ENCODE measurements at regions not wholly inside any gene's neighbourhood (a gene's known extent, or its start where the extent isn't known, plus 50 kb on each side); places are given as distances from the start of the nearest gene placed in this dataset.
"Not testable (repeated sequence)": the region's sequence is repeated elsewhere in the genome, so short reads cannot be mapped to it uniquely, and the experiment has no call there.

DNA sequence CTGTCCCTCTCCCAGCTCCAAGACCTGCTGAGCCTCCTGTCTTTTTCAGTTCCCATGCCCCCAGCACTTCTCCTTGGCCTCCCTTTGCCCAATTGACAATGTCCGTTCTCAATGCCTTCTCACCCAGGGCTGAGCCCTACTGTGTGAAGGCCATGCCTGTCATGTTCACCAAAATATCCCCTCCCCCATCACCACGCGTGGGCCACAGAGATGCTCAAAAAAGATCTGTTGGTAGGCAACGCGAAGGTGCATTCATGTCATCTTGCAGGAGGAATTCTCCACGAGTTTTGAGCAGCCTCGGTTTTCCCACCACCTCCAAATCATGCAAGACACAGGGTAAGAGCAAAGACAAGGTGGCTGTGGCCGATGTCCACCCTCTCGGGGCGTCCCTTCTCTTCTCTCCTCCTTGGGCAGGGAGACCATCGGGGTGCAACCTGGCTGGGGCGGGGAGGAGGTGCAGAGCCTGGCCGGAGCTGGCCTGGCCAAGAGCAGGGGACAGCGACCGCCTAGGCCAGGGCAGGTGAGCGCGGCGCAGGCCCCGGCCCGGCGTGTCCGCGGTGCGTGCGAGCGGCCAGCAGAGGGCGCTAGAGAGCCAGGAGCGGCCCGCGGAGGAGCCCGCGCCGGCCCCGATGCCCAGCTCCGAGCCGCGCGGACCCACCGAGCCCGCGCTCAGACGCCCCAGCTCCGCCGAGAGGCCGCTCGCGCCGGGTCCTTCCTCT lies 56.3 kb upstream of the KRTAP5-11 start:
- not testable (repeated sequence) for H3K9me3 ChIP-seq (ENCODE audit: control insufficient read depth, insufficient read depth, low read depth, low read length); H3K36me3 ChIP-seq (ENCODE audit: control insufficient read depth, insufficient read depth, low read length); H3K4me1 ChIP-seq (ENCODE audit: control insufficient read depth, insufficient read depth, low read length); H3K27ac ChIP-seq (ENCODE audit: low read depth, low read length)
- peak overlapping the region; percentile 67 for H3K4me3 ChIP-seq (ENCODE audit: low read depth, low read length)
- peak overlapping the region; percentile 78 for H3K9ac ChIP-seq (ENCODE audit: low read length)
- H3K27me3 ChIP-seq (ENCODE audit: control insufficient read depth, insufficient read depth, low read length): peaks cover 24% of the 10 kb centered on the region

DNA sequence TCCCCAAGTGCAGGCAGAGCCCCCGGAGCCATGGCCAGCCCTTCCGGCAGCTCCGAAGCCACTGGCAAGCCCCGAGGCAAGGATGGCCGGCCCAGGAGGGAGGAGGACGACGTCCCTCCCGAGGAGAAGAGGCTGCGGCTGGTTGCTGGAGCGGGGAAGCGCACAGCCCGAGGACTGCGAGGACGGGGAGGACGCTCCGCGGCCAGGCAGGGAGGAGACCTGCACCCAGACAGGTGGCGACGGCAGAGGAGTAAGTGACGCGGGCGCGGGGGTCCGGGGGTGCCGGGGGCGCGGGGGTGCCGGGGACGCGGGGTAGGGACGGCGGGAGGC lies 56.8 kb upstream of the KRTAP5-11 start:
- peak overlapping the region; percentile 67 for H3K4me3 ChIP-seq (ENCODE audit: low read depth, low read length)
- not testable (repeated sequence) for H3K4me1 ChIP-seq (ENCODE audit: control insufficient read depth, insufficient read depth, low read length); H3K36me3 ChIP-seq (ENCODE audit: control insufficient read depth, insufficient read depth, low read length); H3K27ac ChIP-seq (ENCODE audit: low read depth, low read length); H3K9me3 ChIP-seq (ENCODE audit: control insufficient read depth, insufficient read depth, low read depth, low read length)
- H3K9ac ChIP-seq (ENCODE audit: low read length): peak overlapping the region; percentile 78
- peaks cover 24% of the 10 kb centered on the region for H3K27me3 ChIP-seq (ENCODE audit: control insufficient read depth, insufficient read depth, low read length)

DNA sequence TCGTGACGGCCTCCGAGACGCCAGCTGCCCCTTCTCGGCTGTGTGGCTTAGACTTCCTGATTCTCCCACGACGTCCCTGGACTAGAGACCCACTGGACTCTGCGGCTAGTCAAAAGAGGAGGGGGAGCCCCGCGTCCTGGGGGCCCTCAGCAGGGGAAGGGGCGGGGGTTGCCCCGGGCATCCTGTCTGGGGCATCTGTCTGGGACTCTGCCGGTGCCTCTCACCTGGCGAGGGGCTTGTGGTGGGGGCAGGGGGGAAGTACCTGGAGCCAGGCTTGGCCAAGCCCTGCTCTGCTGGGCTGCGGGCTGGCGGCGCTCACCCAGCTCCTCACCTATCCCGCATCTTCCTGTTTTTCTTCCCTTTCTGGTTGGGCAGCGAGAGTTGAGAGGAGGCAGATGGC lies 57.2 kb upstream of the KRTAP5-11 start:
- H3K9ac ChIP-seq (ENCODE audit: low read length): peak overlapping the region; percentile 12
- not testable (repeated sequence) for H3K27ac ChIP-seq (ENCODE audit: low read depth, low read length); H3K4me1 ChIP-seq (ENCODE audit: control insufficient read depth, insufficient read depth, low read length); H3K36me3 ChIP-seq (ENCODE audit: control insufficient read depth, insufficient read depth, low read length); H3K9me3 ChIP-seq (ENCODE audit: control insufficient read depth, insufficient read depth, low read depth, low read length)
- H3K4me3 ChIP-seq (ENCODE audit: low read depth, low read length): peak overlapping the region; percentile 67; the same call in 1 of the 2 replicates
- H3K27me3 ChIP-seq (ENCODE audit: control insufficient read depth, insufficient read depth, low read length): peaks cover 24% of the 10 kb centered on the region

DNA sequence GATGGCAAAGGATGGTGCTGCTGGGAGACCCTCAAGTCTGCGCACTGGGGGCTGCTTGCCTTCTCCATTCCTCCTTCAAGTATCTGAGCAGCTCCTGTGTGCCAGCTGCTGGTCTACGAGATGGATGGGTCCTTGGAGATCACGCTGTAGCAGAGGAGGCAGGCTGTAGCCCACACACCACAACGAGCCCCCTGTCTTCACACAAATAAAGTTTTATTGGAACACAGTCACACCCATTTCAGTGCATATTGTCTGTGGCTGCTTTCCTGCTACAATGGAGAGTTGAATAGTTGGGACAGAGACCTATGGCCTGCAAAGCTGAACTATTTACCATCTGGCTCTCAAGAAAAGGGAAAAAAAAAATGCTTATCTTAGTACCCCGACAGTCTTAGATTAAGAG lies 64.4 kb upstream of the KRTAP5-11 start:
- H3K4me3 ChIP-seq (ENCODE audit: low read depth, low read length): not testable (repeated sequence)

DNA sequence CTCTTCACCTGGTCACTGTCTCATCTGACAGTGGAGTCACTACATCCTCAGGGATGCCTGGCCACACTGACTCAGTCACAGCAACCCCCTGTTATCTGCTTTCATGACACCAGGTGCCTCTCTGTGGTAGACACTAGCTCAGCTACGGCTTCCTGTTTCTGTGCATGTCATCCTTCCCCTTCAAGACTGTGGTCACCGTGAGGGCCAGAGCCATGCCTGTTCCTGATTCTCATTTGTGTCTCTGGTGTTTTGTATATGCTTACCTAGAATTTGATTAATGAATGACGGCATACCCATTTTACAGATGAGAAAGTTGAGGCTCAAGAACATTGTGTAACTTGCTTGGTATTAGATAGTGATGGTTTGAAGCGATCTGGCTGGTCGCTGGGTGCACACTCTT lies 70.3 kb upstream of the KRTAP5-11 start:
- H3K27me3 ChIP-seq (ENCODE audit: control insufficient read depth, insufficient read depth, low read length); H3K27ac ChIP-seq (ENCODE audit: low read depth, low read length); H3K4me3 ChIP-seq (ENCODE audit: low read depth, low read length); H3K9ac ChIP-seq (ENCODE audit: low read length); H3K4me1 ChIP-seq (ENCODE audit: control insufficient read depth, insufficient read depth, low read length); H3K9me3 ChIP-seq (ENCODE audit: control insufficient read depth, insufficient read depth, low read depth, low read length); H3K36me3 ChIP-seq (ENCODE audit: control insufficient read depth, insufficient read depth, low read length): not testable (repeated sequence)

More for the DNA sequence above, 64.4 kb upstream of the KRTAP5-11 start:
- H3K27me3 ChIP-seq (ENCODE audit: control insufficient read depth, insufficient read depth, low read length); H3K4me1 ChIP-seq (ENCODE audit: control insufficient read depth, insufficient read depth, low read length); H3K9me3 ChIP-seq (ENCODE audit: control insufficient read depth, insufficient read depth, low read depth, low read length); H3K36me3 ChIP-seq (ENCODE audit: control insufficient read depth, insufficient read depth, low read length); H3K9ac ChIP-seq (ENCODE audit: low read length); H3K27ac ChIP-seq (ENCODE audit: low read depth, low read length): not testable (repeated sequence)

DNA sequence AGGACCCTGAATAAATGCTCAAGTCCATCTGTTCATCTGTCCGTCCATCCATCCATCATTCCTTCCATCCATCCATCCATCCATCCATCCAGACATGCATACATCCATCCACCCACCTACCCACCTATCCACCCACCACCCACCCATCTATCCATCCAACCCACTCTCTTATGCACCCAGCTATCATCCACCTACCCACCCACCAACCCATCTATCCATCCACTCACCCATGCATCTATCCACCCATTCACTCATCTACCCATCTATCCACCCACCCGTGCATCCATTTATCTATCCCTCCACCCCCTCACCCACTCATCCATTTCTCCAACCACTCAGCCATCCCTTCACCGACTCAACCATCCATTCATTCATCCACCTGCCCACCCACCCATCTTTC lies 71.7 kb upstream of the KRTAP5-11 start:
- H3K9me3 ChIP-seq (ENCODE audit: control insufficient read depth, insufficient read depth, low read depth, low read length); H3K27me3 ChIP-seq (ENCODE audit: control insufficient read depth, insufficient read depth, low read length); H3K27ac ChIP-seq (ENCODE audit: low read depth, low read length); H3K9ac ChIP-seq (ENCODE audit: low read length); H3K36me3 ChIP-seq (ENCODE audit: control insufficient read depth, insufficient read depth, low read length); H3K4me3 ChIP-seq (ENCODE audit: low read depth, low read length); H3K4me1 ChIP-seq (ENCODE audit: control insufficient read depth, insufficient read depth, low read length): not testable (repeated sequence)

DNA sequence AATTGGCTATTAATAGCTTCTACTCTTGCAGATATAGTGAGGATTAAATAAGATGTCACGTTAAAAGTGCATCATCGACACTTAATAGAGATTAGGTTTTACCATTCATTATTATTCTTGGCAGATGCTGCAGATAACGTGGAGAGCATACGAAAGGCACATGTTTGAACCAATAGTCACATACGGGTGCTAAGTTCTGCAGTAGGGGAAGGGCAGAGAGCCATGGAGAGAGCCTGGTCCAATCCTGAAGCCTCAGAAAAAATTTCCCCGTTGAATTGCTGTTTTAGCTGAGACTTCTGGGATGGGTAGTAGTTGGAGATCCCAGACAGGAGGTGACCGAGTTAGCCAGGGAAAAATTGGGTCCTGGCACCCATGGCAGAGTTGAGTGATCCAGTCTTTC lies 72.4 kb upstream of the KRTAP5-11 start:
- not testable (repeated sequence) for H3K27ac ChIP-seq (ENCODE audit: low read depth, low read length); H3K36me3 ChIP-seq (ENCODE audit: control insufficient read depth, insufficient read depth, low read length); H3K9me3 ChIP-seq (ENCODE audit: control insufficient read depth, insufficient read depth, low read depth, low read length); H3K4me3 ChIP-seq (ENCODE audit: low read depth, low read length); H3K4me1 ChIP-seq (ENCODE audit: control insufficient read depth, insufficient read depth, low read length); H3K9ac ChIP-seq (ENCODE audit: low read length); H3K27me3 ChIP-seq (ENCODE audit: control insufficient read depth, insufficient read depth, low read length)

DNA sequence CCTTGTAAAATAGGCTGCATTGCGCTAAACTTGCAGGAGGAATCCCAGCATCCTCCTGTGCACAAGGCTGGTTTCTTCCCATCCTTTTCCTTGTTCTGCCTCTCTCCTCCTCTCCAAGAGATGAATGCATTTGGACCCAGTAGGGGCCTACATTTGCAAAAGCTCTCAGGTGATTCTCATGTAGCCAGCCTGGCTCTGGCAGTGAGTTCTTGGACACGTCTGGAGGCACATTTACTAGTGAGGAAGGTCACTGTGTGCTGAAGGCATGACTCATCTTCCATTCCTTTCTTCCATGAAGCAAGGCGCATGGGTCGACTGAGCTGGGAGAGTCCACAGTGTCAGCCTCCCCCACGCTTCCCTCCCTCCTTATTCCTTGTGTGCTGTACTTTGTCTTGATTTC lies 73.8 kb upstream of the KRTAP5-11 start:
- H3K4me3 ChIP-seq (ENCODE audit: low read depth, low read length); H3K4me1 ChIP-seq (ENCODE audit: control insufficient read depth, insufficient read depth, low read length); H3K36me3 ChIP-seq (ENCODE audit: control insufficient read depth, insufficient read depth, low read length); H3K9me3 ChIP-seq (ENCODE audit: control insufficient read depth, insufficient read depth, low read depth, low read length); H3K9ac ChIP-seq (ENCODE audit: low read length); H3K27me3 ChIP-seq (ENCODE audit: control insufficient read depth, insufficient read depth, low read length); H3K27ac ChIP-seq (ENCODE audit: low read depth, low read length): not testable (repeated sequence)

DNA sequence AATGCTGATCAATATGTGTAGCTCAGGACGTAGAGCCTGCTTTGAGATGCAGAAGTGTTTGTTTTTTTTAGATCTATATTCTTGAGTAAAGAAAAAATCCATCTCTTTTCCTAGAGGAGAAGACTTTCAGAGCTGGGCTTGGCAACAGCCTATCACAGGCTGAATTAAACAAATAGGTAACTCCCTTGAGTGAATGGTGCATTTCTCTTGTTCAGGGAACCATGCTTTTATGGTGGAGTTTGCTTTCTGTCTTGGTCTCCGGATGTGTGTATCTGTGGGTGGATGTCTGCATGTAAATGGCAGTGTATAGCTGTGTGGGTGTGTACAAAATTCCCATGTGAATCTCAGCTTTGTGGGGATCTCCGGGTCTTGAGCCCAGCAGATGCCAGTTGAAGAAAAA lies 82.3 kb upstream of the KRTAP5-11 start:
- H3K27me3 ChIP-seq (ENCODE audit: control insufficient read depth, insufficient read depth, low read length); H3K4me1 ChIP-seq (ENCODE audit: control insufficient read depth, insufficient read depth, low read length); H3K9ac ChIP-seq (ENCODE audit: low read length); H3K27ac ChIP-seq (ENCODE audit: low read depth, low read length); H3K36me3 ChIP-seq (ENCODE audit: control insufficient read depth, insufficient read depth, low read length); H3K4me3 ChIP-seq (ENCODE audit: low read depth, low read length); H3K9me3 ChIP-seq (ENCODE audit: control insufficient read depth, insufficient read depth, low read depth, low read length): not testable (repeated sequence)

DNA sequence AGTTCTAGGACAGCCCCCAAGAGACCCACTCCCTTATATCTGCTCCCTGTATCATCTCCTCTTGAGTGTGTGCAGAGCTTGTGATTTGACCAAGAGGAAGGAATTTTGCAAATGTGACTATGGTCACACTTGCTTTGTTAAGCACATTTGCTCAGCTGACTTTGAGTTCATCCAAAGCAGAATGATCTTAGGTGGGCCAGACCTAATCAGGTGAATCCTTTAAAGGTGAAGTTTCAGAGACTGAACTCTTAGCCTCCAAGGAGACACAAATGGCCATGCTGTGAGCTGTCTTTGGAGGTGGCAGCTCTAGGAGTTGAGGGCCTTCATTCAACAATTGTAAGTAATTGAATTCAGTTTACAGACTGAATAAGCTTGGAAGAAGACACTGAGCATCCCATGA lies 115.4 kb upstream of the KRTAP5-11 start:
- not testable (repeated sequence) for H3K4me3 ChIP-seq (ENCODE audit: low read depth, low read length); H3K36me3 ChIP-seq (ENCODE audit: control insufficient read depth, insufficient read depth, low read length); H3K9me3 ChIP-seq (ENCODE audit: control insufficient read depth, insufficient read depth, low read depth, low read length); H3K9ac ChIP-seq (ENCODE audit: low read length); H3K27me3 ChIP-seq (ENCODE audit: control insufficient read depth, insufficient read depth, low read length); H3K27ac ChIP-seq (ENCODE audit: low read depth, low read length); H3K4me1 ChIP-seq (ENCODE audit: control insufficient read depth, insufficient read depth, low read length)

DNA sequence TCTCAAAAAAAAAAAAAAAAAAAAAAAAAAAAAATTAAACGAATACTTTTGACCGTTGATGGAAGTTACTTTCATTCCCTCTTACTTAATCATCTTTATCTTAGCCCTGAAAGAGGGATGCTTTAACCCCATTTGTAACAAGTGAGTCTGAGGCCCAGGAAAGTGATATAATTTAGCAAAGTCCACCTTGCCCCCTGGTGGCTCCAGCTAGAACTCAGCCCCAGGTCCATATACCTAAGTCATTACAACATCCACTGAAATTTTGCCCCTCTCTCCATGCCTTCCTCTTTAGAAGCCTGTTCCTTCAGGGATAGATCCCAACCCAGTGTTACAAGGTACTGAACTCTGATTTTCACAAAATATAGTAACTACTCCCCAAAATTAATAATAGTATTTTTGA lies 116.3 kb upstream of the KRTAP5-11 start:
- H3K27ac ChIP-seq (ENCODE audit: low read depth, low read length); H3K4me1 ChIP-seq (ENCODE audit: control insufficient read depth, insufficient read depth, low read length); H3K9me3 ChIP-seq (ENCODE audit: control insufficient read depth, insufficient read depth, low read depth, low read length); H3K9ac ChIP-seq (ENCODE audit: low read length); H3K36me3 ChIP-seq (ENCODE audit: control insufficient read depth, insufficient read depth, low read length); H3K4me3 ChIP-seq (ENCODE audit: low read depth, low read length); H3K27me3 ChIP-seq (ENCODE audit: control insufficient read depth, insufficient read depth, low read length): not testable (repeated sequence)

Measured in HUES6 (cell line).